ENCODE measurements at regions not wholly inside any gene's neighbourhood (a gene's known extent, or its start where the extent isn't known, plus 50 kb on each side); places are given as distances from the start of the nearest gene placed in this dataset.
"Not testable (repeated sequence)": the region's sequence is repeated elsewhere in the genome, so short reads cannot be mapped to it uniquely, and the experiment has no call there.

- TF ChIP-seq POLR2A (IDR thresholded peaks at IDR 0.05; ENCODE audit: low read depth, low read length); TAF1 (IDR thresholded peaks at IDR 0.05; ENCODE audit: borderline replicate concordance, low read depth, low read length); POLR2AphosphoS5 (IDR thresholded peaks at IDR 0.05; ENCODE audit: low read depth, low read length): not testable (repeated sequence)
These were observed 192.0 kb upstream of the ETV3 start for GRCh38 chr1:157330177-157330576.

Data from GM12892 (cell line).